ENCODE measurements at regions not wholly inside any gene's neighbourhood (a gene's known extent, or its start where the extent isn't known, plus 50 kb on each side); places are given as distances from the start of the nearest gene placed in this dataset.

DNA sequence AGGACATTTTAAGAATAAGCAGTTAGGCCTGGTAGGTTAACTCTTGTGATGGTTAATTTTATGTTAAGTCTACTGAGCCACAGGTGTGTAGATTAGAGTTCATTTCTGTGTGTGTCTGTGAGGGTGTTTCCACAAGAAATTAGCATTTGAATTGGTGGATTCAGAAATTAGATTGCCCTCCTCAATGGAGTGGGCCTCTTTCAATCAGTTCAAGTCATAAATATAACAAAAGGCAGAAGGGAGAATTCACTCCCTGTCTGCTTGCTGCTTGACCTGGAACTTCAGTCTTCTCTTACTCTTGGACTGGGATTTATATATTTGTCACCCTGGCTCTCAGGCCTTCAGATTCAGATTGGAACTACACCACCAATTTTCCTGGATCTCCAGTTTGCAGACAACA is 55.3 kb upstream of the POM121L12 start:
- no peak for DNase-seq (ENCODE audit: low read depth, low spot score)
- H3K9me3 ChIP-seq (ENCODE audit: low read depth, low read length): no peaks in the 10 kb centered on the region
- no peak for TF ChIP-seq EZH2 (IDR thresholded peaks at IDR 0.05)
- TF ChIP-seq FOXP2 (optimal IDR thresholded peaks at IDR 0.05; ENCODE audit: control extremely low read depth, extremely low read length, insufficient read depth): no peak
- no peak for TF ChIP-seq POLR2AphosphoS5 (IDR thresholded peaks at IDR 0.05; ENCODE audit: borderline replicate concordance, low read depth, low read length)
- no peaks in the 10 kb centered on the region for H3K36me3 ChIP-seq (ENCODE audit: insufficient read depth, low read length)
- H3K9ac ChIP-seq (ENCODE audit: insufficient read length): no peak overlapping the region
- no peak overlapping the region for H3K4me3 ChIP-seq
- H3K27ac ChIP-seq: no peak overlapping the region

DNA sequence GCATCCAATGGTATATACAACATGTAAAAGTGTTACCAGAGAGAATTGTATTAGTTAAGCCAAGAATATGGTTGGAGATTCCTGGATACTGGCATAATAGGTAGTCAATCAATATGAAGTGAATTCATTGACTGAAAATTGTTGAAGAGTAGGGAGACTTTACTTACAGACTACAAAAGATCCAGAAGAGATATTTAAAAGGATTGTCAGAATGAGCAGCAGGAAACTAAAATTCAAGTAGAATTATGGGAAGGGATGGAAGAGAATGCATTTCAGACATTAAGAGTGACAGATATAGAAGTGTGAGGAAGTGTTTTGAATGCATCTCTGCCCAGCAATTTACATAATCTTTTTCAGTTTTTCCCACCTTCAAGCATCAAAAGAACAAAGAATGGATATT is 62.3 kb upstream of the POM121L12 start:
- H3K36me3 ChIP-seq (ENCODE audit: insufficient read depth, low read length): no peaks in the 10 kb centered on the region
- no peak overlapping the region for H3K27ac ChIP-seq
- TF ChIP-seq POLR2AphosphoS5 (IDR thresholded peaks at IDR 0.05; ENCODE audit: borderline replicate concordance, low read depth, low read length) (no peak), FOXP2 (optimal IDR thresholded peaks at IDR 0.05; ENCODE audit: control extremely low read depth, extremely low read length, insufficient read depth) (no peak), EZH2 (IDR thresholded peaks at IDR 0.05) (no peak)
- no peaks in the 10 kb centered on the region for H3K9me3 ChIP-seq (ENCODE audit: low read depth, low read length)
- H3K4me3 ChIP-seq: no peak overlapping the region
- DNase-seq (ENCODE audit: low read depth, low spot score): no peak
- H3K9ac ChIP-seq (ENCODE audit: insufficient read length): no peak overlapping the region

DNA sequence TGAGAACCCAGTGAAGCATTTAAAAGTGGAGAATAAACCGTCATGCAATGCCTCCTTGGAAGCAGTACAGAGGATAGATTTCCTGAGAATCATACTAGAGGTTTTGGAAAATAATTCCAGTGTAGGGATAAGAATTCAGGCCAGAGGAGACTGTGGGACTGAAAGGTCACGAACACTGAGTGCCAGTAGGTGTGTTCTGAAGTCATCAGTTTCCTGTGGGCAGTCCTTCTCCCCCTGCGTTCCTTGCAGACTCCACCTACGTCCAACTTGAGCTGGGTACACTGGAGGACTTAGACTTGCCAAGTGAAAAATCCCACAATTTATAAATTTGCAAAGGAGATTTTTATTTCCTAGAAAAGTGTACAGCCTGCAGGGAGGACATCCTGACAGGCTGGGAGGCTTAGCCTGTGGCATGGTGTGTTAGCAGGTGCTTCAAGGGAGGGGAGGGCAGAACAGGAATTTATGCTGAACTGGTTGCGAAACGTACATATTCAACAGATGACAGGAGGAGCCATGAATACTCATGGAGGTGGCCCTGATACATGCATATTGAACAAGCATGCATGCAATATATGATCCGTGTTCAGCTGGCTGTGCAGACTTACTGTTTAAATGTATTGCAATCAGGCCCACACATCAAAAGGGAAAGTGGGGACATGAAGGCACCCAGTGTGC is 72.9 kb upstream of the POM121L12 start:
- Histone ChIP-seq H3K36me3 (ENCODE audit: insufficient read depth, low read length) (no peaks in the 10 kb centered on the region), H3K4me3 (no peak overlapping the region), H3K9me3 (ENCODE audit: low read depth, low read length) (no peaks in the 10 kb centered on the region), H3K9ac (ENCODE audit: insufficient read length) (no peak overlapping the region), H3K27ac (no peak overlapping the region)
- DNase-seq (ENCODE audit: low read depth, low spot score): no peak
- no peak for TF ChIP-seq EZH2 (IDR thresholded peaks at IDR 0.05)
- no peak for TF ChIP-seq POLR2AphosphoS5 (IDR thresholded peaks at IDR 0.05; ENCODE audit: borderline replicate concordance, low read depth, low read length)
- TF ChIP-seq FOXP2 (optimal IDR thresholded peaks at IDR 0.05; ENCODE audit: control extremely low read depth, extremely low read length, insufficient read depth): no peak

DNA sequence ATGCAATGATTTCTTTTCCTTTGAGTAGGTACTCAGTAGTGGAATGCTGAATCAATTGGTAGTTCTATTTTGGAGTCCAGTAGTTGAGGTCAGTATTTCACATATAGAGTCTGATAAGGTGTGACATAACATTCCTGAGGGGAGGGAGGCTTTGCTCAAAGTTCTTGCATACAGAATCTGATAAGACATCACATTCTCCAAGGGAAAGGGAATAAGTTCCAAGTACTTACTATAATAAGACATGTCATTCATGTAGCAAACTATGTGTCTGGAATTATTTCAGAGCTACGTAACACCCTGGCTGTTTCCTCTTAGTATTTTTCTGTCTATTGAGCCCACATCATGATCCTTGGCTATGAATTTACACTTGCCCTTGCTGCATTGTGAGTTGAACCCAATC is 74.3 kb upstream of the POM121L12 start:
- Histone ChIP-seq H3K4me3 (no peak overlapping the region), H3K27ac (no peak overlapping the region), H3K36me3 (ENCODE audit: insufficient read depth, low read length) (no peaks in the 10 kb centered on the region), H3K9ac (ENCODE audit: insufficient read length) (no peak overlapping the region), H3K9me3 (ENCODE audit: low read depth, low read length) (no peaks in the 10 kb centered on the region)
- DNase-seq (ENCODE audit: low read depth, low spot score): no peak
- TF ChIP-seq EZH2 (IDR thresholded peaks at IDR 0.05): no peak

DNA sequence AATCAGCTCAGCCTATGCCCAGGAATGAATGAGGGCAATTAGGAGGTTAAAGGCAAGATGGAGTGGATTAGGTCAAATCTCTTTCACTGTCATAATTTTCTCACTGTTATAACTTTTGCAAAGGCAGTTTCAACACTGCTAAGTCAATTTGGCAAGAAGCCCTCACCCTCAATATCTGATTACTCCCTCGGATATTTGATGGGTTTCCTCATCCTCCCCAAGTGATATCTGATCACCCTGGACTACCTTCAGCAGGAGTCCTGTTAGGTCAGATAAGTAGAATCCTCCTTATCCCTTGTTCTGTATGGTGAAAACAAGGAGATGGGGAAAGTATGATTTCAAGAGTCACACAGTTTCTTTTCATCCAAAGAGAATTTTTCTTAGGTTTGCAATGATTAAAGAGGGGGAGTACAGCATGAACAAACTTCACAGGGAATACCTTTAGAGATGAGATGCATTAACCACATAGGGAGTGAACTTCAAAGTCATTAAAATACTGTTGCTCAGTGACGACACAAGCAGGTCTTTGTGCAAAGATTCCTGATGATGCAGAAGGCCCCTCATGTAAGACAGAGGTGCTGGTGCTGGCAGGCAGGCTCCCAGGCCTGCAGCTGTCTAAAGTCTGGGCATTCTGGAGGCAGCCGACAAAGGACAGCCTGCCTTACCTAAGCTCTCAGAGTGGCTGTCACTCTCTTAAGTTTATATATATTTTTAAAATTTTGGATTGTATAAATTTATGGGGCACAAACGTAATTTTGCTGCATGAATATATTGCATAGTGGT is 75.4 kb upstream of the POM121L12 start:
- no peaks in the 10 kb centered on the region for H3K36me3 ChIP-seq (ENCODE audit: insufficient read depth, low read length)
- DNase-seq (ENCODE audit: low read depth, low spot score): no peak
- no peak overlapping the region for H3K4me3 ChIP-seq
- no peaks in the 10 kb centered on the region for H3K9me3 ChIP-seq (ENCODE audit: low read depth, low read length)
- TF ChIP-seq EZH2 (IDR thresholded peaks at IDR 0.05): no peak
- no peak for TF ChIP-seq POLR2AphosphoS5 (IDR thresholded peaks at IDR 0.05; ENCODE audit: borderline replicate concordance, low read depth, low read length)
- TF ChIP-seq FOXP2 (optimal IDR thresholded peaks at IDR 0.05; ENCODE audit: control extremely low read depth, extremely low read length, insufficient read depth): no peak
- no peak overlapping the region for H3K27ac ChIP-seq
- H3K9ac ChIP-seq (ENCODE audit: insufficient read length): no peak overlapping the region

DNA sequence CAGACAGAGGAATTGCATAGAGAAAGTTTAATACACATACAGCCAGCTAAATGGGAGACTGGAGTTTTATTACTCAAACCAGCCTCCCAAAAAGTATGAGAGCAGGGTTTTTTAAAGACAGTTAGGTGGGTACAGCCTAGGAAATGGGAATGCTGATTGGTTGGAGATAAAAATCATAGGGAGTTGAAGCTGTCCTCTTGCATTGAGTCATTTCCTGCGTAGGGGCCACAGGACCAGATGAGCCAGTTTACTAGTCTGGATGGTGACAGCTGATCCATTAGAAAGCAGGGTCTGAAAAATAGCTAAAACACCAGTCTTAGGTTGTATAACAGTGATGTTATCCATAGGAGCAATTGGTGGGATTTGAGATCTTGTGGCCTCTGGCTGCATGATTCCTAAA is 76.1 kb upstream of the POM121L12 start:
- DNase-seq (ENCODE audit: low read depth, low spot score): no peak
- no peak overlapping the region for H3K27ac ChIP-seq
- no peaks in the 10 kb centered on the region for H3K9me3 ChIP-seq (ENCODE audit: low read depth, low read length)

DNA sequence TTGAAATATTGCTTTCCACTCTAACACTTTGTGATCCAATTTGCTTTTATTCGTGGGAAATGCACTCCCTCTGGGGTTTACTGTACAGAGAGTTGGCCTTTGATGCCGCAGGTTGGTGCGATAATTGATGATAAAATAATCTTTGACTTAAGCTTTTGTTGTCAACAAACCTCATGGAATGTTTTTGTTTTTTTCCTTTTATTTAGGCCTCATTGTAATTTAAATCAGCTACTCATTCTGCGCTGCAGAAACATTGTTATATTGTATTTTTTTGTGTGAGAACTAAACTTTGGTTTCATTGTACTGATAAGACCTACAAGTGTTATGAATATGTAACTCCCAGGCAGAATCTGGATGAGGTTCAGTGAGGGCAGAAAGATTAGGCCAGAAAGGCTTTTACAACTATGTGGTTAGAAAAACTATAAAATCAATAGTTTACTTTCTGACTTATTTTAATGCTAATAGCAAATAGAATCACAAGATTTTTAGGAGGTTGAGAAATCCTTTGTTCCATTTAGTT is 76.8 kb upstream of the POM121L12 start:
- no peak overlapping the region for H3K9ac ChIP-seq (ENCODE audit: insufficient read length)
- H3K9me3 ChIP-seq (ENCODE audit: low read depth, low read length): no peaks in the 10 kb centered on the region
- H3K4me3 ChIP-seq: no peak overlapping the region
- TF ChIP-seq POLR2AphosphoS5 (IDR thresholded peaks at IDR 0.05; ENCODE audit: borderline replicate concordance, low read depth, low read length): no peak
- no peak for TF ChIP-seq EZH2 (IDR thresholded peaks at IDR 0.05)
- TF ChIP-seq FOXP2 (optimal IDR thresholded peaks at IDR 0.05; ENCODE audit: control extremely low read depth, extremely low read length, insufficient read depth): no peak
- no peak for DNase-seq (ENCODE audit: low read depth, low spot score)
- no peaks in the 10 kb centered on the region for H3K36me3 ChIP-seq (ENCODE audit: insufficient read depth, low read length)
- no peak overlapping the region for H3K27ac ChIP-seq

More for the DNA sequence above, 76.1 kb upstream of the POM121L12 start:
- no peak overlapping the region for H3K4me3 ChIP-seq
- no peaks in the 10 kb centered on the region for H3K36me3 ChIP-seq (ENCODE audit: insufficient read depth, low read length)
- TF ChIP-seq EZH2 (IDR thresholded peaks at IDR 0.05) (no peak), POLR2AphosphoS5 (IDR thresholded peaks at IDR 0.05; ENCODE audit: borderline replicate concordance, low read depth, low read length) (no peak), FOXP2 (optimal IDR thresholded peaks at IDR 0.05; ENCODE audit: control extremely low read depth, extremely low read length, insufficient read depth) (no peak)
- no peak overlapping the region for H3K9ac ChIP-seq (ENCODE audit: insufficient read length)

DNA sequence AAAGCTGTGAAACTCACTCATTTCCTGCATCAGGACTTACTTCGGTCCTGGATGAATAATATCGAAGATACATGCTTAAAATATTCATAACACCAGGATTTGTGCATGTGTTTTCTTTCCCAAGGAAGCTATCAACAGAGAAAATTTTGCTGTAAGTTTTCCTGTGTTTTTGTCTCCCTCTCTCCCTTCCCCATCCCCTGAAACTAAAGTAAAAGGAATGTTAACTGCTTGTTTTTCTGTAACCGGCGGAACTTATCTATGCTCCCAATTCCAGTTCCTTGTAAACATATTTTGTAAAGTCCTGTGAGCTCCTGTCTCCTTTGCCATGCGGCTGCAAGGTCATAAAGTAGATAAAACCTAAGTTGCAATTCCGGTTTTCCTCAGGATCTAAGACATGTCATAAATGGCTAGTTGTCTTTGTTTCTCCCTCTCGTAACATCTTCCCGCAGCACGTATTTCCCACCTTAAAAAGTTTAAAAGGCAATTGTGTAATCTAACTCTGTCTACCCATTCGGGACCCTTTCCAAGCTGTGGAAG is 79.0 kb upstream of the POM121L12 start:
- Histone ChIP-seq H3K9ac (ENCODE audit: insufficient read length) (no peak overlapping the region), H3K9me3 (ENCODE audit: low read depth, low read length) (no peaks in the 10 kb centered on the region), H3K4me3 (no peak overlapping the region), H3K27ac (no peak overlapping the region), H3K36me3 (ENCODE audit: insufficient read depth, low read length) (no peaks in the 10 kb centered on the region)
- DNase-seq (ENCODE audit: low read depth, low spot score): no peak
- TF ChIP-seq EZH2 (IDR thresholded peaks at IDR 0.05) (no peak), FOXP2 (optimal IDR thresholded peaks at IDR 0.05; ENCODE audit: control extremely low read depth, extremely low read length, insufficient read depth) (no peak), POLR2AphosphoS5 (IDR thresholded peaks at IDR 0.05; ENCODE audit: borderline replicate concordance, low read depth, low read length) (no peak)
